ENCODE measurements at regions not wholly inside any gene's neighbourhood (a gene's known extent, or its start where the extent isn't known, plus 50 kb on each side); places are given as distances from the start of the nearest gene placed in this dataset.

DNA sequence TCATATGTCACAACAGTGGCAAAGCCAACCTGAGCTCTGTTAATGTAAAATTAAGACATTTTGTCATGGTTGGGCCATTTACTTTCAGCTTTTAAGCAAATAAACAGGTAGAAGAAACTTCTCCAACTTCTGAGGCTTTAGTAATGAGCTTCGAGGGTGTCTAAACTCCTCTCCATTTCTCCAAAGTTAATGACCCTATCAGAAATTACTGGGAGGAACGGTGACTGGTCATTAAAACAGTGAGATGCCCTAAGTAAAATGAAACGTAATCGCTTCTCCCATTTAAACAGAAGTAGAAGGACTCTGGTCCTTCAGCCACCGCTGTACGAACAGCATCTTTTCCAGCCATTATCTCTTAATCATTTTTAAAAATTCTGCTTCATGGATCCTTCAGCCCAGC lies 986.9 kb upstream of the MANEA start:
- no peak for TF ChIP-seq EZH2 (IDR thresholded peaks at IDR 0.05; ENCODE audit: borderline replicate concordance)
- TF ChIP-seq, protein P1, sequence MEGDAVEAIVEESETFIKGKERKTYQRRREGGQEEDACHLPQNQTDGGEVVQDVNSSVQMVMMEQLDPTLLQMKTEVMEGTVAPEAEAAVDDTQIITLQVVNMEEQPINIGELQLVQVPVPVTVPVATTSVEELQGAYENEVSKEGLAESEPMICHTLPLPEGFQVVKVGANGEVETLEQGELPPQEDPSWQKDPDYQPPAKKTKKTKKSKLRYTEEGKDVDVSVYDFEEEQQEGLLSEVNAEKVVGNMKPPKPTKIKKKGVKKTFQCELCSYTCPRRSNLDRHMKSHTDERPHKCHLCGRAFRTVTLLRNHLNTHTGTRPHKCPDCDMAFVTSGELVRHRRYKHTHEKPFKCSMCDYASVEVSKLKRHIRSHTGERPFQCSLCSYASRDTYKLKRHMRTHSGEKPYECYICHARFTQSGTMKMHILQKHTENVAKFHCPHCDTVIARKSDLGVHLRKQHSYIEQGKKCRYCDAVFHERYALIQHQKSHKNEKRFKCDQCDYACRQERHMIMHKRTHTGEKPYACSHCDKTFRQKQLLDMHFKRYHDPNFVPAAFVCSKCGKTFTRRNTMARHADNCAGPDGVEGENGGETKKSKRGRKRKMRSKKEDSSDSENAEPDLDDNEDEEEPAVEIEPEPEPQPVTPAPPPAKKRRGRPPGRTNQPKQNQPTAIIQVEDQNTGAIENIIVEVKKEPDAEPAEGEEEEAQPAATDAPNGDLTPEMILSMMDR (IDR thresholded peaks at IDR 0.05; ENCODE audit: poor library complexity) = no peak
- TF ChIP-seq EZH2phosphoT487 (IDR thresholded peaks at IDR 0.05; ENCODE audit: low read depth, severe bottlenecking, unreplicated experiment) = no peak
